Peyer's patch (tissue), 4 donors: ENCODE measurements at regions not wholly inside any gene's neighbourhood (a gene's known extent, or its start where the extent isn't known, plus 50 kb on each side); places are given as distances from the start of the nearest gene placed in this dataset.
"Not testable (repeated sequence)": the region's sequence is repeated elsewhere in the genome, so short reads cannot be mapped to it uniquely, and the experiment has no call there.

ENCODE experiments used
- CTCF ChIP-seq, 6 experiments: fragments of 450-650 bp in 4 of 6; fragments of 200-600 bp in 2 of 6; sonication (generic) in 1 of 6; IDR thresholded peaks; one replicate each; pipeline ENCODE4 v1.5.1; 2017 to 2019; ENCODE audit warnings: antibody characterized with exemption in 6 of 6, mild to moderate bottlenecking in 3 of 6, moderate library complexity in 1 of 6
- POLR2A ChIP-seq, 2 donors: fragments of 450-650 bp; IDR thresholded peaks; one replicate each; pipeline ENCODE4 v1.5.1; 2017; ENCODE audit warnings: antibody characterized with exemption in 2 of 2, mild to moderate bottlenecking in 2 of 2, moderate library complexity in 2 of 2

- TF ChIP-seq CTCF, POLR2A (IDR thresholded peaks at IDR 0.05): not testable (repeated sequence)
Measured at GRCh38 chr1:121080904-121081264, 103.3 kb downstream of the FAM72B start.
